Tongue (tissue), 1 donor: ENCODE measurements at regions not wholly inside any gene's neighbourhood (a gene's known extent, or its start where the extent isn't known, plus 50 kb on each side); places are given as distances from the start of the nearest gene placed in this dataset.

Experiments used
- DNase-seq: peaks from one replicate; pipeline ENCODE4 v3.0.0-alpha.2; 2015

DNA sequence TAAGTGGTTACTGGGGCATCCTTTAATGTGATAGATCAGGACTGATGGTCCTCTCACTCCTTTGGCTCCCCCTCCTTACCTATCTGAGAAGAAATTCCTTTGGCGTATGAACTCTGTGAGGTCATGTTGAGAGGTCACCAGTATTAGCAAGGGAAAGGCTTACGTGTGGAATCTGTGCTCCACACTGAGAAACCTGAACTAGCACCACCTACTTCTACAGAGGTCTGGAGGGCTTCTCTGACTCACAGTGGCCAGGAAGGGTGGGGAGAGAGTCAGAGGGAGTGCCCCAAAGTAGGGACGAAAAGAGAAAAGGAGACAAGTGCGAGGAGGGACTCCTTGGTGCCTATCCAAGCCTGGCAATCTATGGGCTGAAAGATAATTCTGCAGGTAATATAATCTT, 348.6 kb downstream of the TNS1 start:
- DNase-seq: no peak

DNA sequence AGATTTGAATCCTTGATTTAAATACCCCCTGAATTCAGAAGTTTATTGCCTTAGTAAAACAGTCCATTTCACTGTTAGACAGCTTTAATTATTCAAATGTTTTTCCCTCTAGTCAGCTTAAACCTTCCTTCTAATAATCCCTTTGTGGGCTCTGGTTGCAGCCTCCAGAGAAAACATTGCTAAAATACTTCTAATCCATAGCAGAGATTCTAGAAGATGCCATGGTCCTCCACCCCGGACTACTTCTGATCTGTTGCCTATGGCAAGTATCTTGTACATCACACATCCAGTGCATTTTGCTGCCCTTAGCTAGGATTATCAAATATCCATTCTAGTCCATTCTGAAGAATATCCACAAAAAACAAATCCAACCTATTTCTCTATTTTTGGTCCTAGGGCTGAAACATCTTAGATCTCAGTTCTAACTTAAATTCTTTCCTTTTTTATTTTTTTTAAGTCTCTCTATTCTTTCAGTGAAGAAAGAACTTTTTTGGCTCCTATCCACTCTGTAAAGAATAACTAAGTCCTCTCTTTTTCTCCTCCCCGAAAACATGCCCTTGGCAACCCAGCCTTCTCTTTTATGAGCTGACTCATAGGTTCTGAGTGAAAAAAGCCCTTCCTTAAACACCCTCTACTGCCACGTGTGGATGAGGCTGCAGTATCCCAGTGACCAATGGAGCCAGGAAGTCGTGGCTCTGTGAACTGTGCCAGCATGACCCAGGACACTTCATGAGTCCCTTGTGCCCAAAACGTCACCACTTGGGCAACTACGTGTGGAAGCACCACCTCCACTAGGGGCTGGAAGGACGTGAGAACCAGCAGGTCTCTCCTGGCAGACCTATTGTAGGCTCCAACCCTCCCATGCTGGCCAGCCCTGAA, 349.8 kb downstream of the TNS1 start:
- peak; percentile 67 for DNase-seq

DNA sequence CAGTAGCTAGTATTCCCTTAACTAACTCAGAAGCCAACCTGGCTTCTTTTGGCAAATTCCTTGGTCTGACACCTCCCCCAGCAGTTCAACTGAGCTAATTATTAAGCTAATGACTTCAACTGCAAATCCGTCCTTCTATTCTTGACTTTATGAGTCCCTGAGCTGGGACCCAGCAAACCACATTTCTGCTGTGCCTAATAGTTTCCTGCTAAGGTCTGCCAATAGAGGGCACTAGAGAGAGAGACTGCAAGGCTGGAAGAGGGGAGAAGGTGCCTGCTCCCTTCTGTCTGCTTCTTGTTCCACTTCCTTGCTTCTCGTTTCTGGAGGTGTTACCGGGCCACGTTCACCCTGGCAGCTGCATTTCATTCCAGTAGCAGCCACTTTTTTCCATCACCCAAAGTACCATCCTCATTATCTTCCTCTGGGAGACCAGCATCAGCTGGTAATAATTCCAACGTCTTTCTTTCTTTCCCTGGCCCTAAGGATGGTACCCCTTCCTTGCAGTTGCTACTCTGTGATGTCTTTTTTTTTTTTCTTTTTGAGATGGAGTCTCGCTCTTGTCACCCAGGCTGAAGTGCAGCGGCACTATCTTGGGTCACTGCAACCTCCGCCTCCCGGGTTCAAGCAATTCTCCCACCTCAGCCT, 352.0 kb downstream of the TNS1 start:
- DNase-seq: peak; percentile 86

DNA sequence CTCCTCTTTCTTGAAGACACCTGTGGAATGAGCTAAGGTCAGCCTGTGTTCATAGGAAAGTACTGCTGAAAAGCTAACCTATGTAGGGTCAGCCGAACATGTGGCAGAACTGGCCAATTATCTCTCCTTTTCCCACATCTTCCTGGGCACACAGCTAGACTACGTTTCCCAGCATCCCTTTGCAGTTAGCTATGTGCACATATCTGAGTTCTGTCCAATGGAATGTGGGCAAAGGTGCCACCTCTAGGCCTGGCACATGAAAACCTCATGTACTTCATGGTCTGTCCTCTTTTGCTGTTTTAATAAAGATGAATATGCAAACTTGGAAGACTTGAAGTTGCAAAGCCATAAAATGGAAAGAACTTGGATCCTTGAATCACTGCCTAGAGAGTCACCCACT, 352.6 kb downstream of the TNS1 start:
- no peak for DNase-seq

DNA sequence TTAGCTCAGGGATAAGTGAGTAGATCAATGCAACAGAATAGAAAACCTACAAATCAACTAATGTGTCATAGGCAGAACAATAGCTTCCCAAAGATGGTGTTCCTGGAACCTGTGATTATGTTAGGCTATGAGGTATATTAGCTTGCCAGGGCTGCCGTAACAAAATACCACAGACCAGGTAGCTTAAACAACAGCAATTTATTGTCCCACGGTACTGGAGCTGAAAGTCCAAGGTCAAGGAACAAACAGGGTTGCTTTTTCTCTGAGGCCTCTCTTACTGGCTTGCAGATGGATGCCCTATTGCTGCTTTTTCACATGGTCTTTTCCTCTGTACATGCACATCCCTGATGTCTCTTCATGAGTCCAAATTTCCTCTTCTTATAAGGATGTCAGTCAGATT, 354.9 kb downstream of the TNS1 start:
- no peak for DNase-seq

DNA sequence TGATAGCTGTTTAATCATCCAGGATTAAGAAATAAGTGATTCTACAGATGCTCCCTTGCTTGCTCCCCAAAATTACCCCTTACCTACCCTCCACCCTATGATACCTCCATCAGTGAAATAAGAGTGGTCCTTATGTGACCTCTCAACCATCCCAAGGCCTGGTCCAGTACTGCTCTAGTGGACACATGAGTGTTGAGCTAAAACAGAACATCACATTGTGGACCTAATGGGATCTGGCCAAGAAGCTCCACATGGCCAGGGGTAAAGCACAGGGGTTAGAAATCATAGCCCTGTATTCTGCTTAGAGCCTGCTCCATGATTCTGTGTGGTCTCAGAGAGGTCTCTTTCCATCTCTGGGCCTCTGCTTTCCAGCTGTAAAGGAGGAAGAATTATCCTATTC, 355.6 kb downstream of the TNS1 start:
- DNase-seq: no peak

DNA sequence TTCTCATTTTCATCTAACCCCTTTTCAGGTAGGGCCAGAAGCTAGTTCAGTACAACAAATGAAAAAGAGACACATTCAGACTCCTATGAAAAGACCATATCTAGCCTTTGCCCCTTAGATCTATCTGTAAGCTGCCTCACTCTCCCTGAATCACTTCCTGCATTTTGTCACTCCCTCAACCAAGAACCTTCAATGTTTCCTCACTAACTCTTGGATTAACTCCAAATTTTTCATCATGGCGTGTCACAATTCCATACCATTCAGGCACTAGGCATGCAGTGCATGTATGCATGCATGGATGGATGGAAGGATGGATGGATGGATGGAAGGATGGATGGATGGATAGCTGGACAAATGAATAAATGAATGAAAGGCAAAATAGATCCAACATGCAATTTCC, 356.9 kb downstream of the TNS1 start:
- DNase-seq: no peak

DNA sequence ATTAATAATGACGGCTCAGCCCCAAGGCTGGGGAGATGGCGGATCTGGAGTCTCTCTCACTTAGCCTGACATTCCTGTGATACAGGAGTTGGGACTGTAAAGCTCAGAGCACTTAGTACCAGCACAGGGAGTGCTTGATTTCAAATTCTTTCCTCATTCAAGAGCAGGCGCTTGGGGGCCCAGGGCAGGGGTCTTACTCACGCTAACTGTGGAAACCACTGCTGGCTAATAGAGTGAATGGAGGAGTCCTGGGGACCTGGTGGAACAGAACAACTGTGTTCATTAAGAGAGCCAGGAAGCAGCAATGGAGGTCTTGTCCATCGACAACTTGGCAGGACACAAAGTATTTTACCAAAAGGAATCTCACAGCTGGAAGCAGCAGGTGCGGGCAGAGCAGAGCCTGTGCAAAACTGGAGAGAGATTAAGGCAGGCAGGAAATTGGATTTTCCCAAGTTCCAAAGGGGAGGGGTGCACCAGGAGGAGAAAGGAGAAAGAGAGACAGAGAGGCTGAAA, 358.9 kb downstream of the TNS1 start:
- DNase-seq: peak; percentile 97

DNA sequence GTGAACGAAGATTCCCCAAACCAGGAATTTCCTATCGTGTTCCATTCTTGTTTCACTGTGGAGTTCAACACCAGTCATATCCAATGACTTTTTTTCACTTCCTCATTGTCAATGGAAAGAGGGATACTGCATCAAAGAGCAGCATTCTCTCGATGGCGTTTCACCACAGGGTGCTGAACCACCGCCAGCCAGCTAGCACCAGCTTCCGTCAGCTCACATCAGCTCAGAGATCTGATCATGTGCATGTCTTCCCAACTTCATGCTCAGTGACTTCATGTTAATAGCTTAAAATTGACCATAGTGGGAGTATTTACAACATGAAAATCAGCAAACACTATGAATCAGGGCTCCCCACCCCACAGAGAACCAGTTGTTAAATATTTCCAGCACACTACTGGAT, 359.9 kb downstream of the TNS1 start:
- no peak for DNase-seq

DNA sequence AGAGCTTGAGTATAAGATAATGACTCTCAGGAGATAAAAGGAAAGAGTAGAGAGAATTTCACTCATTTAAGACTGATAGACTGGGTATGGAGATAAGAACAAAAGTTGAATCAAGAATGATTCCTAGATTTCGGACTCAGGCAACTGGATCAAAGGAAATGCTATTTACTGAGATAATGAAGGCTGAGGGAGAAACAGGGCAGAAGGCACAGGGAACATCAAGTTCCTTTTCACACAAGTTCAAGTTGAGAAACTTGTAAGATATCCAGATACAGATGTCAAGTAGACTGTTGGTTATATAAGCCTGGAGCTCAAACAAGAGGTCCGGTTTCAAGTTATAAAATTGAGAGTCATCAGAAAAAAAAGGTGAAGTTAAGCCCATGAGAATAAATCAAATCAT, 360.8 kb downstream of the TNS1 start:
- no peak for DNase-seq

DNA sequence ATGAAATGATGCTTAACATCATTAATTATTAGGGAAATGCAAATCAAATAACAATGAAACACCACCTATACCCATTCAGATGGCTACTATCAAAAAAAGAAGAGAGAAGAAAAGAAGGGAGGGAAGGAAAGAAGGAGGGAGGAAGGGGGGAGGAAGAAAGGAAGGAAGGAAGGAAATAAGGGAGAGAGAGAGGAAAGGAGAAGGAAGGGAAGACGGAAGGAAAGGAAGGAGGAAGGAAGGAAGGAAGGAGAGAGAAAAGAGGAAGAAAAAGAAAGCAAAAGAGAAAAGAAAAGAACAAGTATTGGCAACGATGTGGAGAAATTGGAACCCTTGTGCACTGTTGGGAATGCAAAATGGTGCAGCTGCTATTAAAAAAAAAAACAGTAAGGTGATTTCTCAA, 363.3 kb downstream of the TNS1 start:
- DNase-seq: no peak

DNA sequence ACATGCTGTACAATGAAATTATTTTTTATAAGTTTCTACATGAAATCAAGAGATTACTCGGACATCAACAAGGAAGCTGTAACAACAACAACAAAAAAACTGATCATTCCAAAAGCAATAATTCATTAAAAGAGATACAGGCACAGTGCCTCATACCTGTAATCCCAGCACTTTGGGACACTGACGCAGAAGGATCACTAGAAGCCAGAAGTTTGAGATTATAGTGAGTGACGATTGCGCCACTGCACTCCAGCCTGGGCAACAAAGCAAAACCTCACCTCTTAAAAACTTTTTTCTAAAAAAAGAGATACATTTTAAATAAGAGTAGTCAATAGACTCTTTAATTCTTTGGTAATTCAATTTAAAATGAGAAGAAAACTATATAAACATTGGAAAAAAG, 364.3 kb downstream of the TNS1 start:
- DNase-seq: no peak

DNA sequence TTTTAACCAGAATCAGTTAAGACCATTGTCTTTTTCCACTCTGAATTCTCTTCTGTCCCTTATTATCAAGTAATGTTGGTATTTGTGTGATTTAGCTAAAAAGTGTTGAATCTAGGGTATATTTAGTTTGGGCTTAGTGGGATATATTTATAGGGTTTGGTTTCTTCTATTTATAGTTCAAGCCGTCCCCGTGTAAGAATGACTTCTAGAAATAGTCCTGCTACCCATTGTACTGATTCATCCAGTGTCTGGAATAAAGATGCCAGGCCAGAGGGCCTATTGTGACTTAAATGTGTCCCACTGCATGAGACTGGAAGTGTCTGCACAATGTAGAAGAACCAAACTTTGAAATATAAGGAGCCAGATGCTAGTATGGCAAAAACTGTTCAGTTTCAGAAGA, 364.8 kb downstream of the TNS1 start:
- DNase-seq: no peak

DNA sequence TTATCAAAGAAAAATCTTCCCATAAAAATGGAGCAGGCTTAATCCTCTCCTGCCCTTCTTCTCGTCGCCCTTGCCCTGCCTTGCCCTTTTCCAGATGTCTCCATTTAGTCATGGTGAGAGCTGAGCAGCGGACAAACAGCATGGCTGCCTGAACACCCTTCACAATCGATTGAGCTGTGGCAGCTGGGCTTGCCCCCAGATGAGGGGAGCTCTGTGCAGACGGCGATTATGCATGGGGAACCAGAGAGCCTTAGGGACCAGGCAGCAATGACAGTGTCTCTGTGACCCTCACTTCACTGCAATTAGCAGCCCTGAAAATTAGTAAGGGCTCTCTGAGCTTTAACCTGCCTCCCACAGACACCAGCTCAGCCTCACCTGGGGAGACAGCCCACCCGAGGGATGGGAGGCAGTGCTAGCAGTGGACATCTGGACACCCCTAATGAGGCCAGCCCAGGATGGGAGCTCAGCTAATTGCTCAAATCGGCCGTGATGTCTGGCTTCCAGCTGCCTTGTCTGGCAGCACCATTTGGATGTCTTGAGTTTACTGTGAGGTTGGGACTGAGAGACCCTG, 365.7 kb downstream of the TNS1 start:
- DNase-seq: peak; percentile 95

DNA sequence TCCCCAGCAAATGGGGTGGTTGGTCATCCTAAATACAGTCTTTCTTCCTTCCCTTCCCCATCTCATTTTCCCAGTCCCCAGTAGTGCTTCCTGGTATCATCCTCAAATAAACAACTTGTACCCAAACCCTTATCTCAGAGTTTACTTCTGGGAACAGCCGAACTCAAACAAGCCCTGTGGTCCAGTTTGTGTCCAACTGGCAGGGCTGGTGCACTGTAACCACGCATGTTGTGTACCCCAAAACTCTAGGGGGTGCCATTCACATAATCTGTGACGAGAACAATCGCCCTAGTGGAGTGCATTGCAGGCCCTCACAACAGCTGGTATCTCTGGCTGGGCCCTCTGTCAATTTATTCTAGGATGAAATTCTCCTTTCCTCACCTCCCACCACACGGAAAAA, 366.2 kb downstream of the TNS1 start:
- no peak for DNase-seq

DNA sequence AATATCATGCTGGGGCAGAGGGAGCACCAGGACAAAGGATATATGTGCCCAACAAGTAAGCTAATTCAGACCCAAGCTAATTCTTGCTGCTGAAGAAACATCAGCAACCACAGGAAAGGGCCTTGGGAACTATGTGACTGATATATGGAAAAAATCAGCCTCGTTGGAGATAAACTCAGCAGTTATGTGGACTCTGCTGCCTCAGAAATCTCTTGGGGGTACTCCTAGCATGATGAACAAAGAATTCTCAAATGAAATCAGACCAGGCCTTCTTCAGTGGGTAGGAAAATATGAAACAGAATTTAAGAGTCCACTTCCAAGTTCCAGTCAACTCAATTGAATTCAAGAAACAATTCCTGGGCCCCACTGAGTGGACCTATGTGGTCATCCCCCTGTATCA, 367.9 kb downstream of the TNS1 start:
- DNase-seq: no peak

DNA sequence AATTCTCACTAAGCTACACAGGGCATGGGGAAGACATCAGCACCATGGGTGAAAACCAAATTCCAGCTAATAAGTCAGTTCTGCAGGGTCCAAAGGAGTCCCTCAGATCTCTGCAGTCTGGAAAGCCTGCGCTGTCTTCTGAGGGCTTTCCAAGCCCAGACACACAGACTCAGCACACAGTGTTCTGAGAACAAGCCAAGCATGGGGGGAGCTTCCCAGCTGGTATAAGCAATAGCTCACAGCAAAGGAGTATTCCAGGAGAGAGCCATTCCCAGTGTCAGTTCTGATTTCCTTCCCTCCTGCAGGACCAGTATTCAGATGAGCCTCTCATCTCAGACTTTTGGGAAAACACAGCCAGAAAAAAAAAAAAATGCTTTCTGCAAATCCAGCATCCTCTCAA, 370.8 kb downstream of the TNS1 start:
- DNase-seq: peak; percentile 84

DNA sequence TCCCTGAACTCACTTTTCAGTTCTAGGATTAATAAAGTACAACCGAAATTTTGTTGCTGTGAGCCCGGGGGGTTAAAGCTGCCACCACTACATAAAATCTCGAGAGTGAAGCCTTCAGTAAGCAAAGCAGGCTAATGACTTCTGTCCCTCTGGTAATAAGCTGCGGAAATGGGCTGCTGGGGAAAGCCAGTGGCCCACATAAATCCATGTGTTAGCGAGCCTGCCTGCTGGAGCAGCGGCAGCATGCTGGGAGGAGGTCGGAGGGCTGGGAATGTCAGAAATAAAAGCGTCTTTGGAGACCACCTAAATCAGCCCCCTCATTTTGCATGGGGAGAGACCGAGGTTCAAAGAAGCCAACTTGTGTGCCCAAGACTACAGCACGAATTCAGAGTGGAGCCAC, 371.7 kb downstream of the TNS1 start:
- DNase-seq: no peak

DNA sequence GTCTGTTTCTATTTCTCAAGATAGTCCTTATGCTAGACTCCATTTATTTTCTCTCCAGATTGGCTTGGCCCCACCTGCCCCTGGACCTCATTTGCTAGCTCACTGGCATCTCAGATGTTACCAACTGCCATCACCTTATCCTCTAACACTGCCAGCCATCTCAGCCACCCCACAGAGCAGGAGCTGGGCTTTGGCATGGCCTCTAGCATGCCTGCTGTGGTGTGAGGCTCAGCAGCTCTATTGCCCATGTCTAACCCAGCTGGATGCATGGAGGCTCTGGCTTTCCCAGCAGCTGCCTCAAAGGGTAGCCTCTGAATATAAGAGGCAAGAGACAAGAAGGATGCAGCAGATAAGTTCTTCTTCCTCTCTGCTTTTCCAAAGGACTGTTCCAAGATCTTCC, 373.4 kb downstream of the TNS1 start:
- no peak for DNase-seq

DNA sequence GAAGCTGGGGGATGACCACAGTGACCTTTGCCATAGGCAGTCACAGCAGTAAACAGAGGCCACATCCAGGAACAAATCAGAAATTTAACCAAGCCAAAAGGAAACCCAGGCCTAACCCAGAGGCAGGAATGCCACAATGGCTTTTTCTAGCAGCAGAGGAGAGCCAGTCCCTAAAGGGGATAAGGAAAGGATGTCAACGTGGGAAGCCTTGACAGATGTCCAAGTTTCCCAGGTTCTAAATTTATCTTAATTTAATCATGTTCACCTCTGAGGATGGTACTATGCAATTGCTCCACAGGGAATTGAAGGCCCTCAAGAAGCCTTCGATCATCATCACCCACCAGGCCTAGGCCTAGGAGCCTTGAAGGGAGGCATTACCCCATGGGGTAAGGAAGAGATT, 374.7 kb downstream of the TNS1 start:
- no peak for DNase-seq

DNA sequence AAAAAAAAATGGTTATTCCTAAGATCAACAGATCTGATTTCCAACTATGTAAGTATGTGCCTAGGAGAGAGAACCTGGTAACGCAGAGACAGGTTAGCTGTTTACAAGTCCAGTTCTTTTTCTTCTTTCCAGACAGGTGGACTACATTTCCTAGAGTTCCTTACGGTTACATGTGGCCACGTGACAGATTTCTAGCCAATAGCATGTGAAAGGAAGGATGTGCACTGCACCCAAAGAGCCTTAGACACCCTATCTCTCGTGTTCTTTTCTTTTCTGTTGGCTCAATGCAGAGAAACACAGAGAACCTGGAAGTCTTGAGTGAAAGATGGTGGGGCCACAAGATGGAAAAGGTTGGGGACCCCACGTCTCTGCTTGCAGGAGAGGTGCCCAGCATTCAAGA, 375.9 kb downstream of the TNS1 start:
- DNase-seq: no peak

DNA sequence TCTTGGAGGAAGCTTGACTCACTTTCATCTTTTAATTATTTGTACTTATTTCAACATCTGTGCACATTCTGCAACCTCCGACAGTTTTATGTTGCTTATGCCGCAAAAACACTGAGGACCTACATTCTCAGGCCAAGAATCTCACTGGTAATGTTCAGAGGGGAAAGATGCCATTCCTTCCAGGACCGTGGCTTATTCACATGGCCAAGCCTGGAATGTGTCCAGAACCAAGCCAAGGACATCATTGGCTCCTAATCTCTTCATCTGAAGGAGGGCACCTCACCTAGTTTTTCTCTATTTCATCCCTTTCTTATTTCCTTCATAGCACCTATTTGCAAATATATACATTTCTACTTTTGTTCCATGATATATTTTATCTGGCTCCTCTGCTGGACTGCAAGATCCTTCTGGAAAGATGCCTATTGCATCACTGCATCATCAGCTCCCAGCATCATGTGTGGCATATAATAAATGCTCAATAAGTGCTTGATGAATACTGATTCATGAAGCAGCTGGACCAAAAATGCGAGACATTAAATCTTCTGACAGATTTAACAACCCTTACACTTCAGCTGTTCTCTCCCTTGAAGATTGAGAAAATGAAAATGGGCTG, 377.1 kb downstream of the TNS1 start:
- peak; percentile 75 for DNase-seq

DNA sequence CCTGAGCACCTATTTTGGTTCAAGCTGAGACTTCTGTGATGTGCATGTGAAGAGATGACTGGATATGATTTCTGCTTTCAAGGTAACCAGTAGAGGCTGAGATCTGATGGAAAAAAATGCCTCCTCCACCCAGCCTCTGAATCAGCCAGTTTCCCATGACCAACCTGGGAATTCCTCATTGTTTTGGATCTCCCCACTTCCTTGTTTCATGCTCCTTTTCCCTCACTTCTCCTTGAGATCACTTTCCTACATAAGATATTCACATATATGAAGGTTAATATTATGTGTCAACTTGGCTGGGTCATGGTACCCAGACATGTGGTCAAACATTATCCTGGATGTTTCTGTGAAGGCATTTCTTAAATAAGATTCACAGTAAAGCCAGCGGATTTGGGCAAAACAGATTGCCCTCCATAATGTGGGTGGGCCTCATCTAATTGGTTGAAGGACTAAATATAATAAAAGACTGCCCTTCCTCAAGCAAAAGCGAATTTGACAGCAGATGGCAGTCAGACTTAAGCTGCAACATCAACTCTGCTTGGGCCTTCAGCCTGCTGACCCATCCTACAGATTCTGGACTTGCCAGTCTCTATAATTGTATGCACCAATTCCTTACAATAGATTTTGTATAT, 379.4 kb downstream of the TNS1 start:
- no peak for DNase-seq
